SK-N-SH (cell line): ENCODE measurements at regions not wholly inside any gene's neighbourhood (a gene's known extent, or its start where the extent isn't known, plus 50 kb on each side); places are given as distances from the start of the nearest gene placed in this dataset.

Experiments used
- CTCF ChIA-PET: fragments of 300-600, 350-600 bp; formaldehyde crosslinking; extraction: SDS; loops from one replicate; lab custom pipeline; 2021; lab: Yijun Ruan, JAX
- POLR2A ChIA-PET: fragments of 350-600 bp; sonication (Branson Sonifier 250); formaldehyde crosslinking; extraction: SDS; loops from one replicate; lab custom pipeline; 2020; ENCODE audit warnings: antibody characterized with exemption, inconsistent platforms; lab: Yijun Ruan, JAX
- DNase-seq: peaks from one replicate; pipeline ENCODE4 v3.0.0; 2012
- H2AFZ ChIP-seq: fragments of 200-600 bp; sonication (generic); 2 replicates; pipeline ENCODE4 v1.8.1; 2016; ENCODE audit warnings: antibody characterized with exemption, mild to moderate bottlenecking, low read depth
- H3F3A ChIP-seq: fragments of 200-600 bp; sonication (generic); replicated peaks from 2 replicates; pipeline ENCODE3; 2016; ENCODE audit warnings: antibody characterized with exemption, mild to moderate bottlenecking; ENCODE audit not compliant: insufficient read depth
- H3K27ac ChIP-seq, 2 experiments: fragments of 200-500 bp in 1 of 2; fragments of 200-600 bp in 1 of 2; sonication (Bioruptor generic) in 1 of 2; sonication (generic), shearing (Covaris generic) in 1 of 2; 2 replicates each; pipeline versions ENCODE4 v1.5.1 to v1.6.1; 2014 to 2016; ENCODE audit warnings: low read depth in 2 of 2, inconsistent platforms in 1 of 2, low read length in 1 of 2, mild to moderate bottlenecking in 1 of 2, mixed read lengths in 1 of 2
- H3K27me3 ChIP-seq: fragments of 200-600 bp; sonication (generic), shearing (Covaris generic); 2 replicates; pipeline ENCODE4 v1.6.1; 2016; ENCODE audit warnings: mixed run types; ENCODE audit not compliant: insufficient read depth
- H3K36me3 ChIP-seq, 2 experiments: fragments of 200-500 bp in 1 of 2; fragments of 200-600 bp in 1 of 2; sonication (Bioruptor generic) in 1 of 2; sonication (generic) in 1 of 2; replicated peaks in 1 of 2; 2 replicates each; pipeline versions ENCODE3 to v1.5.1; 2014 to 2016; ENCODE audit warnings: low read length in 1 of 2, mild to moderate bottlenecking in 1 of 2; ENCODE audit not compliant: insufficient read depth in 2 of 2, control insufficient read depth in 1 of 2
- H3K4me1 ChIP-seq, 2 experiments: fragments of 200-500 bp in 1 of 2; fragments of 200-600 bp in 1 of 2; sonication (Bioruptor generic) in 1 of 2; sonication (generic), shearing (Covaris generic) in 1 of 2; 2 replicates each; pipeline versions ENCODE4 v1.5.1 to v1.6.1; 2014 to 2016; ENCODE audit warnings: low read depth in 1 of 2, low read length in 1 of 2, mixed run types in 1 of 2; ENCODE audit not compliant: insufficient read depth in 2 of 2, control insufficient read depth in 1 of 2
- H3K4me2 ChIP-seq: fragments of 200-600 bp; sonication (generic), shearing (Covaris generic); 2 replicates; pipeline ENCODE4 v1.6.1; 2017; ENCODE audit warnings: mixed run types
- H3K4me3 ChIP-seq, 2 experiments: fragments of 200-500 bp in 1 of 2; fragments of 200-600 bp in 1 of 2; sonication (Bioruptor generic) in 1 of 2; sonication (generic), shearing (Covaris generic) in 1 of 2; 2 replicates each; pipeline versions ENCODE4 v1.5.1 to v1.8.1; 2014 to 2016; ENCODE audit warnings: low read depth in 2 of 2, inconsistent platforms in 1 of 2, low read length in 1 of 2, mild to moderate bottlenecking in 1 of 2, mixed read lengths in 1 of 2, moderate library complexity in 1 of 2
- H3K79me2 ChIP-seq: fragments of 200-600 bp; sonication (generic); 2 replicates; pipeline ENCODE4 v1.8.1; 2017; ENCODE audit warnings: mild to moderate bottlenecking; ENCODE audit not compliant: insufficient read depth
- H3K9ac ChIP-seq: fragments of 200-600 bp; sonication (generic); 2 replicates; pipeline ENCODE4 v1.6.1; 2017; ENCODE audit warnings: mixed run types
- H3K9me2 ChIP-seq: fragments of 200-600 bp; sonication (generic); 2 replicates; pipeline ENCODE4 v1.6.1; 2017; ENCODE audit warnings: mixed run types
- H3K9me3 ChIP-seq: fragments of 200-600 bp; sonication (generic); 2 replicates; pipeline ENCODE4 v1.6.1; 2017; ENCODE audit warnings: mixed run types, mild to moderate bottlenecking, moderate library complexity
- H4K20me1 ChIP-seq: fragments of 200-600 bp; sonication (generic); 2 replicates; pipeline ENCODE4 v1.6.1; 2017; ENCODE audit warnings: mild to moderate bottlenecking, mixed run types; ENCODE audit not compliant: insufficient read depth
- CHD2 ChIP-seq: fragments of 150-350 bp; IDR thresholded peaks from 2 replicates; pipeline ENCODE4 v1.6.1; 2018; ENCODE audit warnings: low read length; ENCODE audit not compliant: partially characterized antibody
- ELF1 ChIP-seq: IDR thresholded peaks from 2 replicates; pipeline ENCODE4 v1.4.0; 2012
- EP300 ChIP-seq, 2 experiments: IDR thresholded peaks; 2 replicates each; pipeline versions ENCODE4 v1.4.0 to v1.6.1; 2012; ENCODE audit warnings: borderline replicate concordance in 1 of 2, low read depth in 1 of 2, low read length in 1 of 2
- EZH2phosphoT487 ChIP-seq: fragments of 200-600 bp; sonication (generic); IDR thresholded peaks from 2 replicates; pipeline ENCODE4 v1.6.1; 2017; ENCODE audit warnings: low read depth, mixed run types, mild to moderate bottlenecking, antibody characterized with exemption, moderate library complexity, borderline replicate concordance
- FOXM1 ChIP-seq: IDR thresholded peaks from 2 replicates; pipeline ENCODE4 v1.4.0; 2012; ENCODE audit warnings: low read depth, mild to moderate bottlenecking
- GABPA ChIP-seq: IDR thresholded peaks from 2 replicates; pipeline ENCODE4 v1.4.0; 2012; ENCODE audit warnings: low read depth, mild to moderate bottlenecking
- GATA2 ChIP-seq: sonication (generic); formaldehyde crosslinking; IDR thresholded peaks from 2 replicates; pipeline ENCODE4 v1.5.0; 2020; ENCODE audit warnings: mild to moderate bottlenecking, missing genetic modification reagents
- MXI1 ChIP-seq: IDR thresholded peaks from 2 replicates; pipeline ENCODE4 v1.6.1; 2012; ENCODE audit warnings: mild to moderate bottlenecking, low read depth, low read length, improper control_type of control experiment
- NRF1 ChIP-seq: IDR thresholded peaks from 2 replicates; pipeline ENCODE4 v1.6.1; 2012; ENCODE audit warnings: low read depth, mild to moderate bottlenecking, low read length
- POLR2AphosphoS5 ChIP-seq: IDR thresholded peaks from 2 replicates; pipeline ENCODE4 v1.6.1; 2012; ENCODE audit warnings: low read depth, low read length
- RCOR1 ChIP-seq: fragments of 150-350 bp; IDR thresholded peaks from 2 replicates; pipeline ENCODE4 v1.6.1; 2017; ENCODE audit warnings: antibody characterized with exemption, low read length
- RXRA ChIP-seq: IDR thresholded peaks from 2 replicates; pipeline ENCODE4 v1.4.0; 2012; ENCODE audit warnings: low read depth, mild to moderate bottlenecking, borderline replicate concordance
- SIN3A ChIP-seq: IDR thresholded peaks from 2 replicates; pipeline ENCODE4 v1.6.1; 2012; ENCODE audit warnings: low read depth, mild to moderate bottlenecking, low read length, moderate library complexity, borderline replicate concordance
- SMC3 ChIP-seq: IDR thresholded peaks from 2 replicates; pipeline ENCODE4 v1.6.1; 2012; ENCODE audit warnings: low read depth, low read length, improper control_type of control experiment
- TAF1 ChIP-seq: IDR thresholded peaks from 2 replicates; pipeline ENCODE4 v1.6.1; 2012; ENCODE audit warnings: low read depth, mild to moderate bottlenecking, low read length, moderate library complexity, borderline replicate concordance
- TCF12 ChIP-seq: IDR thresholded peaks from 2 replicates; pipeline ENCODE4 v1.4.0; 2012
- TEAD4 ChIP-seq: IDR thresholded peaks from 2 replicates; pipeline ENCODE4 v1.4.0; 2012; ENCODE audit warnings: mild to moderate bottlenecking, borderline replicate concordance; ENCODE audit not compliant: insufficient read depth
- TF ChIP-seq, protein P1 (sequence below): IDR thresholded peaks from 2 replicates; pipeline ENCODE4; 2012
- TF ChIP-seq, protein P2 (sequence below): fragments of 150-350 bp; IDR thresholded peaks from 2 replicates; pipeline ENCODE4 v1.6.1; 2016; ENCODE audit warnings: mild to moderate bottlenecking, low read depth, low read length
- TF ChIP-seq, protein P3 (sequence below): fragments of 150-350 bp; IDR thresholded peaks from 2 replicates; pipeline ENCODE4 v1.6.1; 2017; ENCODE audit warnings: antibody characterized with exemption, low read length, low read depth, borderline replicate concordance
- TF ChIP-seq, protein P4 (sequence below): IDR thresholded peaks from 2 replicates; pipeline ENCODE4 v1.4.0; 2012; ENCODE audit warnings: low read depth
- TF ChIP-seq, protein P5 (sequence below): IDR thresholded peaks from 2 replicates; pipeline ENCODE4 v1.4.0; 2012; ENCODE audit warnings: low read depth, borderline replicate concordance

DNA sequence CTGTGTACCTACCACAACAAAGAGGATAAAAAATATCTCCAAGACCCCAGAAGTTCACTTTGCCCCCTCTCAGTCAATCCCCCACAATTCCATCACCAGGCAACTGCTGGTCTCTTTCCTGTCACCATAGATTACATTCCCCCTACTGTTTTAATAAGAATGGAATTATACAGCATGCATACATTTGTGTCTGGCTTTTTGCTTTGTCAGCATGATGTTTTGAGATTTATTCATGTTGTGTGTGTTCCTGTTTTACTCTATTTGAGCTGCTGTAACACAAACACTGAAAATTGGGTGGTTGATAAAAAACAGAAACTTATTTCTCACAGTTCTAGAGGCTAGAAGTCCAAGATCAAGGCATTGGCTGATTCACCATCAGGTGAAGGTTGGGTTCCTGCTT is 214.5 kb upstream of the IGFBP3 start:
- ChIA-PET POLR2A (no interaction called here), CTCF (no interaction called here)
- no peaks in the 10 kb centered on the region for H3K36me3 ChIP-seq
- no peaks in the 10 kb centered on the region for H3K79me2 ChIP-seq
- no peaks in the 10 kb centered on the region for H4K20me1 ChIP-seq
- H3K4me2 ChIP-seq, result no peak overlapping the region
- H3K27ac ChIP-seq, result no peak overlapping the region
- no peak overlapping the region for H2AFZ ChIP-seq
- no peak for DNase-seq
- H3K9ac ChIP-seq, result no peak overlapping the region
- peaks cover 6% of the 10 kb centered on the region; the same call in 1 of the 2 replicates for H3K9me3 ChIP-seq
- no peaks in the 10 kb centered on the region for H3K9me2 ChIP-seq
- TF ChIP-seq POLR2AphosphoS5 (no peak), TAF1 (no peak), TCF12 (no peak), RXRA (no peak), GABPA (no peak), ELF1 (no peak), MXI1 (no peak), EP300 (IDR thresholded peaks at IDR 0.05; ENCODE audit: borderline replicate concordance in 1 of 2, low read depth in 1 of 2, low read length in 1 of 2) (no peak), CHD2 (no peak), GATA2 (no peak), SIN3A (no peak), FOXM1 (no peak)
- TF ChIP-seq, protein P1, sequence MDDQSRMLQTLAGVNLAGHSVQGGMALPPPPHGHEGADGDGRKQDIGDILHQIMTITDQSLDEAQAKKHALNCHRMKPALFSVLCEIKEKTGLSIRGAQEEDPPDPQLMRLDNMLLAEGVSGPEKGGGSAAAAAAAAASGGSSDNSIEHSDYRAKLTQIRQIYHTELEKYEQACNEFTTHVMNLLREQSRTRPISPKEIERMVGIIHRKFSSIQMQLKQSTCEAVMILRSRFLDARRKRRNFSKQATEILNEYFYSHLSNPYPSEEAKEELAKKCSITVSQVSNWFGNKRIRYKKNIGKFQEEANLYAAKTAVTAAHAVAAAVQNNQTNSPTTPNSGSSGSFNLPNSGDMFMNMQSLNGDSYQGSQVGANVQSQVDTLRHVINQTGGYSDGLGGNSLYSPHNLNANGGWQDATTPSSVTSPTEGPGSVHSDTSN, result no peak
- TF ChIP-seq, protein P2, sequence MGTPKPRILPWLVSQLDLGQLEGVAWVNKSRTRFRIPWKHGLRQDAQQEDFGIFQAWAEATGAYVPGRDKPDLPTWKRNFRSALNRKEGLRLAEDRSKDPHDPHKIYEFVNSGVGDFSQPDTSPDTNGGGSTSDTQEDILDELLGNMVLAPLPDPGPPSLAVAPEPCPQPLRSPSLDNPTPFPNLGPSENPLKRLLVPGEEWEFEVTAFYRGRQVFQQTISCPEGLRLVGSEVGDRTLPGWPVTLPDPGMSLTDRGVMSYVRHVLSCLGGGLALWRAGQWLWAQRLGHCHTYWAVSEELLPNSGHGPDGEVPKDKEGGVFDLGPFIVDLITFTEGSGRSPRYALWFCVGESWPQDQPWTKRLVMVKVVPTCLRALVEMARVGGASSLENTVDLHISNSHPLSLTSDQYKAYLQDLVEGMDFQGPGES, result no peak
- TF ChIP-seq, protein P3, sequence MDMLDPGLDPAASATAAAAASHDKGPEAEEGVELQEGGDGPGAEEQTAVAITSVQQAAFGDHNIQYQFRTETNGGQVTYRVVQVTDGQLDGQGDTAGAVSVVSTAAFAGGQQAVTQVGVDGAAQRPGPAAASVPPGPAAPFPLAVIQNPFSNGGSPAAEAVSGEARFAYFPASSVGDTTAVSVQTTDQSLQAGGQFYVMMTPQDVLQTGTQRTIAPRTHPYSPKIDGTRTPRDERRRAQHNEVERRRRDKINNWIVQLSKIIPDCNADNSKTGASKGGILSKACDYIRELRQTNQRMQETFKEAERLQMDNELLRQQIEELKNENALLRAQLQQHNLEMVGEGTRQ, result no peak
- TF ChIP-seq, protein P4, sequence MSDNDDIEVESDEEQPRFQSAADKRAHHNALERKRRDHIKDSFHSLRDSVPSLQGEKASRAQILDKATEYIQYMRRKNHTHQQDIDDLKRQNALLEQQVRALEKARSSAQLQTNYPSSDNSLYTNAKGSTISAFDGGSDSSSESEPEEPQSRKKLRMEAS, result no peak
- TF ChIP-seq, all 33 proteins: peak for 0
- Histone ChIP-seq H3K4me3 (no peak overlapping the region), H3K4me1 (peaks cover 2 to 6% of the 10 kb centered on the region in 2 experiments; a peak in 2 of 4 replicates), H3K27me3 (no peaks in the 10 kb centered on the region), H3F3A (peaks cover 10% of the 10 kb centered on the region)

DNA sequence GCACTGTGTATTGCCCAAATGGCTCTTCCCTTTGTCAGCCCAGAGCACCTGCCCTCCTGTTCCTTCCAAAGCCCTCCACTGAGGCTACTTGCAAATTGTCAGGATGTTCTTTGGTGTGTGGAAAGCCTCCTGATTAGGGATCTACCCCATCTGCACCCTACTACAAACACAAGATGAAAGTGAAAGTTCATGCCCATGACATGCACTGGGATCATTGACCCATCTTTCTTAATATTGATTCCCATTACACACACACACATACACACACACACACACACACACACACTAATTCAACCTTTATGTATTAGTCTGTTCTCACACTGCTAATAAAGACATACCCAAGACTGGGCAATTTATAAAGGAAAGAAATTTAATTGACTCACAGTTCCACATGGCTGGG is 213.7 kb upstream of the IGFBP3 start:
- Histone ChIP-seq H3K4me3 (no peak overlapping the region), H4K20me1 (no peaks in the 10 kb centered on the region), H3K36me3 (no peaks in the 10 kb centered on the region), H3K27me3 (no peaks in the 10 kb centered on the region), H3K4me1 (peaks cover 2 to 6% of the 10 kb centered on the region in 2 experiments; a peak in 2 of 4 replicates), H3F3A (peaks cover 10% of the 10 kb centered on the region), H3K9ac (no peak overlapping the region), H3K4me2 (no peak overlapping the region), H3K27ac (no peak overlapping the region), H3K79me2 (no peaks in the 10 kb centered on the region), H3K9me3 (peaks cover 6% of the 10 kb centered on the region; the same call in 1 of the 2 replicates), H2AFZ (no peak overlapping the region), H3K9me2 (no peaks in the 10 kb centered on the region)
- no peak for DNase-seq
- CTCF ChIA-PET, result interaction anchor here (1.7 kb wide), 1 partner anchor 213 kb away, joined by 6 read pairs; the partner anchor contains the start of gene IGFBP3
- POLR2A ChIA-PET, result no interaction called here
- TF ChIP-seq EZH2phosphoT487, result no peak
- TF ChIP-seq EP300 (IDR thresholded peaks at IDR 0.05; ENCODE audit: borderline replicate concordance in 1 of 2, low read depth in 1 of 2, low read length in 1 of 2), result no peak
- no peak for TF ChIP-seq NRF1
- TF ChIP-seq, protein P5, sequence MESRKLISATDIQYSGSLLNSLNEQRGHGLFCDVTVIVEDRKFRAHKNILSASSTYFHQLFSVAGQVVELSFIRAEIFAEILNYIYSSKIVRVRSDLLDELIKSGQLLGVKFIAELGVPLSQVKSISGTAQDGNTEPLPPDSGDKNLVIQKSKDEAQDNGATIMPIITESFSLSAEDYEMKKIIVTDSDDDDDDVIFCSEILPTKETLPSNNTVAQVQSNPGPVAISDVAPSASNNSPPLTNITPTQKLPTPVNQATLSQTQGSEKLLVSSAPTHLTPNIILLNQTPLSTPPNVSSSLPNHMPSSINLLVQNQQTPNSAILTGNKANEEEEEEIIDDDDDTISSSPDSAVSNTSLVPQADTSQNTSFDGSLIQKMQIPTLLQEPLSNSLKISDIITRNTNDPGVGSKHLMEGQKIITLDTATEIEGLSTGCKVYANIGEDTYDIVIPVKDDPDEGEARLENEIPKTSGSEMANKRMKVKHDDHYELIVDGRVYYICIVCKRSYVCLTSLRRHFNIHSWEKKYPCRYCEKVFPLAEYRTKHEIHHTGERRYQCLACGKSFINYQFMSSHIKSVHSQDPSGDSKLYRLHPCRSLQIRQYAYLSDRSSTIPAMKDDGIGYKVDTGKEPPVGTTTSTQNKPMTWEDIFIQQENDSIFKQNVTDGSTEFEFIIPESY, result no peak
- TF ChIP-seq SMC3, result no peak
- TF ChIP-seq RCOR1, result no peak
- TF ChIP-seq GATA2, result no peak
- TF ChIP-seq, protein P4, result no peak
- TF ChIP-seq RXRA, result no peak
- no peak for TF ChIP-seq MXI1
- no peak for TF ChIP-seq FOXM1
- TF ChIP-seq POLR2AphosphoS5, result no peak
- TF ChIP-seq TEAD4, result no peak
- TF ChIP-seq SIN3A, result no peak
- no peak for TF ChIP-seq CHD2
